ENCODE measurements at regions not wholly inside any gene's neighbourhood (a gene's known extent, or its start where the extent isn't known, plus 50 kb on each side); places are given as distances from the start of the nearest gene placed in this dataset.

- Histone ChIP-seq H3K4me2 (ENCODE audit: low read depth, low read length, poor library complexity, severe bottlenecking) (no peak overlapping the region), H3K79me2 (ENCODE audit: insufficient read depth, low read length) (no peaks in the 10 kb centered on the region), H3K9me2 (replicated peaks; ENCODE audit: insufficient read depth, low read length) (no peaks in the 10 kb centered on the region), H3K36me3 (ENCODE audit: low read length) (no peaks in the 10 kb centered on the region), H2AFZ (ENCODE audit: low read depth, low read length, severe bottlenecking) (no peak overlapping the region), H3K27ac (ENCODE audit: low read depth, low read length) (no peak overlapping the region), H3K27me3 (ENCODE audit: low read length) (no peaks in the 10 kb centered on the region), H3F3A (ENCODE audit: insufficient read depth) (no peaks in the 10 kb centered on the region), H3K9ac (ENCODE audit: low read length) (no peak overlapping the region), H4K20me1 (ENCODE audit: low read depth, low read length) (no peaks in the 10 kb centered on the region), H3K4me3 (ENCODE audit: insufficient read depth, low read length, poor library complexity, severe bottlenecking) (no peak overlapping the region), H3K9me3 (ENCODE audit: insufficient read depth, low read length) (no peaks in the 10 kb centered on the region)
- no peak for TF ChIP-seq EZH2phosphoT487 (conservative IDR thresholded peaks at IDR 0.05; ENCODE audit: low read length)
- TF ChIP-seq, protein P1, sequence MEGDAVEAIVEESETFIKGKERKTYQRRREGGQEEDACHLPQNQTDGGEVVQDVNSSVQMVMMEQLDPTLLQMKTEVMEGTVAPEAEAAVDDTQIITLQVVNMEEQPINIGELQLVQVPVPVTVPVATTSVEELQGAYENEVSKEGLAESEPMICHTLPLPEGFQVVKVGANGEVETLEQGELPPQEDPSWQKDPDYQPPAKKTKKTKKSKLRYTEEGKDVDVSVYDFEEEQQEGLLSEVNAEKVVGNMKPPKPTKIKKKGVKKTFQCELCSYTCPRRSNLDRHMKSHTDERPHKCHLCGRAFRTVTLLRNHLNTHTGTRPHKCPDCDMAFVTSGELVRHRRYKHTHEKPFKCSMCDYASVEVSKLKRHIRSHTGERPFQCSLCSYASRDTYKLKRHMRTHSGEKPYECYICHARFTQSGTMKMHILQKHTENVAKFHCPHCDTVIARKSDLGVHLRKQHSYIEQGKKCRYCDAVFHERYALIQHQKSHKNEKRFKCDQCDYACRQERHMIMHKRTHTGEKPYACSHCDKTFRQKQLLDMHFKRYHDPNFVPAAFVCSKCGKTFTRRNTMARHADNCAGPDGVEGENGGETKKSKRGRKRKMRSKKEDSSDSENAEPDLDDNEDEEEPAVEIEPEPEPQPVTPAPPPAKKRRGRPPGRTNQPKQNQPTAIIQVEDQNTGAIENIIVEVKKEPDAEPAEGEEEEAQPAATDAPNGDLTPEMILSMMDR (IDR thresholded peaks at IDR 0.05; ENCODE audit: insufficient read depth, low read length, poor library complexity, severe bottlenecking): no peak
Observed at GRCh38 chr14:71290301-71290700, 383.0 kb downstream of the PCNX1 start.

DNA sequence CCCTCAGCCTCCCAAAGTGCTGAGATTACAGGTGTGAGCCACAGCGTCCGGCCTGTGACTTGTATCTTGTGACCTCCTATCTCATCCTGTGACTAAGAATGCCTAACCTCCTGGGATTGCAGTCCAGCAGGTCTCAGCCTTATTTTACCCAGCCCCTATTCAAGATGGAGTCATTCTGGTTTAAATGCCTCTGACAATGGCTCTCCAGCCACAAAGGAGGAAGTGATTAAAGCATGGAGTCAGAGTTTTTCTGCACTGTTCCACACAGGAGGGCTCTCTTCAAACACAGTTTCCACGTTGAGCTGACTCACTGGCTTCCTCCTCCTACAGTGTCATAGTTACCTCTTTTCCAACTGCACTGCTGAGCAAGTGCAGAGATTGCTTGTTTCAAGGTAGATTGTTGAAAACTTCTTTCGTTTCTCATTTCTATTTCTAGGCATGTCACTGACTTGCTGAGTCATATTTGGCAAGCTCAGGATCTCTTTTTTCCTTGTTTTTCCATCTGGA is 383.8 kb downstream of the PCNX1 start:
- no peaks in the 10 kb centered on the region for H3K79me2 ChIP-seq (ENCODE audit: insufficient read depth, low read length)
- no peak overlapping the region for H3K9ac ChIP-seq (ENCODE audit: low read length)
- H3K4me3 ChIP-seq (ENCODE audit: insufficient read depth, low read length, poor library complexity, severe bottlenecking): no peak overlapping the region
- no peaks in the 10 kb centered on the region for H3K9me2 ChIP-seq (replicated peaks; ENCODE audit: insufficient read depth, low read length)
- TF ChIP-seq, protein P1 (IDR thresholded peaks at IDR 0.05; ENCODE audit: insufficient read depth, low read length, poor library complexity, severe bottlenecking): no peak
- TF ChIP-seq EZH2phosphoT487 (conservative IDR thresholded peaks at IDR 0.05; ENCODE audit: low read length): no peak
- H2AFZ ChIP-seq (ENCODE audit: low read depth, low read length, severe bottlenecking): no peak overlapping the region
- H3K9me3 ChIP-seq (ENCODE audit: insufficient read depth, low read length): no peaks in the 10 kb centered on the region
- H3F3A ChIP-seq (ENCODE audit: insufficient read depth): no peaks in the 10 kb centered on the region
- no peaks in the 10 kb centered on the region for H3K36me3 ChIP-seq (ENCODE audit: low read length)
- no peaks in the 10 kb centered on the region for H3K27me3 ChIP-seq (ENCODE audit: low read length)
- no peak overlapping the region for H3K4me2 ChIP-seq (ENCODE audit: low read depth, low read length, poor library complexity, severe bottlenecking)
- no peak overlapping the region for H3K27ac ChIP-seq (ENCODE audit: low read depth, low read length)
- no peaks in the 10 kb centered on the region for H4K20me1 ChIP-seq (ENCODE audit: low read depth, low read length)

DNA sequence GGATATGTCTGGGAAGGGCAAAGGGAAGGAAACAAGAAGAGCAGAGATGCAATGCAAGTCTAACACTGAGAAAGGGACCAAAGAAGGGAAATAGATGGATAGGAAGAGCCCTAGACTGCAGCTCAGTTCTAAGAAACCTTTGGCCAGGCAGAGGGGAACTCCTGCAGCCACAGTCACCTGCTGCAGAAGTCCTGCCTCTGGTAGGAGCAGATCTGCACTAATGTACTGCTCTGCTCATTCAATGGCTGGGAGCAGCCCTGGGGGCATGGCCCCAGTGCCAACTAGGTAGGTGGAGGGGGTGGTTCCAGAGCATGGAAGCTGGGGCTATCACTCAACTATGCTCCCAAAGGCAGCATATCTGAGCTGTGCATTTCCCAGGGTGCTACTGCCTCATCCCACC is 388.9 kb downstream of the PCNX1 start:
- H3K4me3 ChIP-seq (ENCODE audit: insufficient read depth, low read length, poor library complexity, severe bottlenecking): no peak overlapping the region
- H3K9me2 ChIP-seq (replicated peaks; ENCODE audit: insufficient read depth, low read length): no peaks in the 10 kb centered on the region
- H3F3A ChIP-seq (ENCODE audit: insufficient read depth): no peaks in the 10 kb centered on the region
- no peaks in the 10 kb centered on the region for H3K79me2 ChIP-seq (ENCODE audit: insufficient read depth, low read length)
- H3K27me3 ChIP-seq (ENCODE audit: low read length): no peaks in the 10 kb centered on the region
- TF ChIP-seq, protein P1 (IDR thresholded peaks at IDR 0.05; ENCODE audit: insufficient read depth, low read length, poor library complexity, severe bottlenecking): no peak
- H3K36me3 ChIP-seq (ENCODE audit: low read length): no peaks in the 10 kb centered on the region
- H4K20me1 ChIP-seq (ENCODE audit: low read depth, low read length): no peaks in the 10 kb centered on the region
- no peak overlapping the region for H3K9ac ChIP-seq (ENCODE audit: low read length)
- H2AFZ ChIP-seq (ENCODE audit: low read depth, low read length, severe bottlenecking): no peak overlapping the region
- H3K27ac ChIP-seq (ENCODE audit: low read depth, low read length): no peak overlapping the region
- H3K9me3 ChIP-seq (ENCODE audit: insufficient read depth, low read length): no peaks in the 10 kb centered on the region
- no peak overlapping the region for H3K4me2 ChIP-seq (ENCODE audit: low read depth, low read length, poor library complexity, severe bottlenecking)

All from SU-DHL-6 (cell line).